ENCODE measurements at regions not wholly inside any gene's neighbourhood (a gene's known extent, or its start where the extent isn't known, plus 50 kb on each side); places are given as distances from the start of the nearest gene placed in this dataset.

- TF ChIP-seq CTCF (IDR thresholded peaks at IDR 0.05) (no peak), POLR2AphosphoS5 (IDR thresholded peaks at IDR 0.05) (no peak), POLR2A (IDR thresholded peaks at IDR 0.05) (no peak), EP300 (IDR thresholded peaks at IDR 0.05) (no peak)
Observed at GRCh38 chr17:27370776-27371175, 76.9 kb downstream of the WSB1 start.
